ENCODE measurements at regions not wholly inside any gene's neighbourhood (a gene's known extent, or its start where the extent isn't known, plus 50 kb on each side); places are given as distances from the start of the nearest gene placed in this dataset.
A peak's percentile ranks its signal among the peaks of the same experiment; 100 is the strongest.
"Not testable (repeated sequence)": the region's sequence is repeated elsewhere in the genome, so short reads cannot be mapped to it uniquely, and the experiment has no call there.

GRCh38 chr13:64697226-64697625 is 2532.9 kb downstream of the PCDH9 start:
- Histone ChIP-seq H3K27ac (ENCODE audit: low read depth, low read length) (no peak overlapping the region), H3K79me2 (ENCODE audit: control insufficient read depth, insufficient read depth, low read length, unreplicated experiment) (no peaks in the 10 kb centered on the region)

DNA sequence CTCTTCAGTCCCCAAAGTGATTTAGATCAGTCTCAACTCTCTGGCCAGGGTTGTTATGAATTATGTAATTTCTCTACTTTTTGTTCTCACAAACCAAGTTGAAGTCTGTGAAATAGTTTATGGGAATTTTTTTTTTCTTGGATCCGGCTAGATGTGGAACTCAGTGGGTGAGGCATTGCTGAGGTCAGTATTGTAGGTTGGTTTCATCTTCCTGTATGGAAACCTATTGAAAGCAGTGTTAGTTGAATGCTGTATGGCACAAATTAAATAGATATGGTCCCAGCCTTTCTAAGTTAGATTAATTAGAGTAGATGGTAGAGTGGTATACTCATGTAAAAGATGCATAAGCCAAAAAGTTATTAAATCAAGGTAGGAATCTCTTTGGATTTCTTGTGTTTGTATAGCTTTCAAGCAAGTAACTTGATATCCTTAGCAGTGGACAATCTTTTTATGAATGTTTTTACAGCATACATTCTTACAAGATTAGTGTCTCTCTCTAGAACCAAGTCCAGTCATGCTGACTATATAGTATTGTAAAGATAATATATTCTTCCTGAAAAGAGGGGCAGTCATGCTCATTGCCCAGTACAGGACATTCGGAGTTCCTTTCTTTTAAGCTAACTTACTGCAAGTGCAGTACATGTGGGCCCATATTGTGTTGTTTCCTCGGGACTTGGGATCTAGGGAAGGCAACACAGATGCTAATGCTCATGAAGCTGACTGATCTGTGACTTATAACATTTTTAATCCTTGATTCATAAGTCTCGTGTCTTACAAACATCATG is 2541.1 kb downstream of the PCDH9 start:
- H3K36me3 ChIP-seq (ENCODE audit: insufficient read depth, low read length): no peaks in the 10 kb centered on the region
- H3K27ac ChIP-seq (ENCODE audit: low read depth, low read length): no peak overlapping the region
- H3K4me1 ChIP-seq (ENCODE audit: control insufficient read depth, insufficient read depth, low read length, unreplicated experiment): peaks cover 9% of the 10 kb centered on the region
- no peak overlapping the region for H3K4me3 ChIP-seq (ENCODE audit: low read depth, low read length)
- H3K27me3 ChIP-seq (ENCODE audit: insufficient read depth, low read length): no peaks in the 10 kb centered on the region
- no peak overlapping the region for H2AFZ ChIP-seq (ENCODE audit: low read length, unreplicated experiment)
- H3K79me2 ChIP-seq (ENCODE audit: control insufficient read depth, insufficient read depth, low read length, unreplicated experiment): no peaks in the 10 kb centered on the region

More at GRCh38 chr13:64697226-64697625, 2532.9 kb downstream of the PCDH9 start:
- Histone ChIP-seq H2AFZ (ENCODE audit: low read length, unreplicated experiment) (no peak overlapping the region), H3K4me1 (ENCODE audit: control insufficient read depth, insufficient read depth, low read length, unreplicated experiment) (no peaks in the 10 kb centered on the region), H3K4me3 (ENCODE audit: low read depth, low read length) (no peak overlapping the region), H3K27me3 (ENCODE audit: insufficient read depth, low read length) (no peaks in the 10 kb centered on the region), H3K36me3 (ENCODE audit: insufficient read depth, low read length) (no peaks in the 10 kb centered on the region)

GRCh38 chr13:64686536-64686935 is 2543.6 kb downstream of the PCDH9 start:
- H3K4me1 ChIP-seq (ENCODE audit: control insufficient read depth, insufficient read depth, low read length, unreplicated experiment); H3K79me2 ChIP-seq (ENCODE audit: control insufficient read depth, insufficient read depth, low read length, unreplicated experiment); H3K27ac ChIP-seq (ENCODE audit: low read depth, low read length); H3K36me3 ChIP-seq (ENCODE audit: insufficient read depth, low read length); H2AFZ ChIP-seq (ENCODE audit: low read length, unreplicated experiment); H3K4me3 ChIP-seq (ENCODE audit: low read depth, low read length); H3K27me3 ChIP-seq (ENCODE audit: insufficient read depth, low read length): not testable (repeated sequence)

- Histone ChIP-seq H2AFZ (ENCODE audit: low read length, unreplicated experiment) (no peak overlapping the region), H3K4me3 (ENCODE audit: low read depth, low read length) (no peak overlapping the region), H3K36me3 (ENCODE audit: insufficient read depth, low read length) (no peaks in the 10 kb centered on the region), H3K4me1 (ENCODE audit: control insufficient read depth, insufficient read depth, low read length, unreplicated experiment) (peaks cover 9% of the 10 kb centered on the region), H3K27ac (ENCODE audit: low read depth, low read length) (no peak overlapping the region), H3K27me3 (ENCODE audit: insufficient read depth, low read length) (no peaks in the 10 kb centered on the region), H3K79me2 (ENCODE audit: control insufficient read depth, insufficient read depth, low read length, unreplicated experiment) (no peaks in the 10 kb centered on the region)
Measured at GRCh38 chr13:64684685-64685431, 2545.3 kb downstream of the PCDH9 start.

DNA sequence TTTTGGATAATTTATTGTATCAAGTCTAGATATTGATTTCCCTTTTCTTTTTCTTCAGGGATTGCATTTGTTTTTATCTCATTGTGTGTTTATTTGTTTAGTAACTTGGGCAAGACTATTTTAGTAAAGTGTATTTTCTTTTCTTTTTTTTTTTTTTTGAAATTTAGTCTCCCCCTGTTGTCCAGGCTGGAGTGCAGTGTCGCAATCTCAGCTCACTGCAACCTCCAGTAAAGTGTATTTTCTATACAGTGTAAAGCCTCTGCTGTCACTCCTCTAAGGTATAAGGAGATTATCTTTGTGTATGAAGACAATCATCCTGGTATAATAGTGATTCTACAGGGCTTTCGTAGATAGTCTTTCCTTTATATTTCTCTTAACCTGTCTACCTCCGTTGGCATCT is 2546.0 kb downstream of the PCDH9 start:
- H3K79me2 ChIP-seq (ENCODE audit: control insufficient read depth, insufficient read depth, low read length, unreplicated experiment): no peaks in the 10 kb centered on the region
- H3K27me3 ChIP-seq (ENCODE audit: insufficient read depth, low read length): no peaks in the 10 kb centered on the region
- no peak overlapping the region for H3K4me3 ChIP-seq (ENCODE audit: low read depth, low read length)
- no peaks in the 10 kb centered on the region for H3K36me3 ChIP-seq (ENCODE audit: insufficient read depth, low read length)
- H2AFZ ChIP-seq (ENCODE audit: low read length, unreplicated experiment): no peak overlapping the region
- H3K4me1 ChIP-seq (ENCODE audit: control insufficient read depth, insufficient read depth, low read length, unreplicated experiment): peaks cover 4% of the 10 kb centered on the region
- H3K27ac ChIP-seq (ENCODE audit: low read depth, low read length): no peak overlapping the region

DNA sequence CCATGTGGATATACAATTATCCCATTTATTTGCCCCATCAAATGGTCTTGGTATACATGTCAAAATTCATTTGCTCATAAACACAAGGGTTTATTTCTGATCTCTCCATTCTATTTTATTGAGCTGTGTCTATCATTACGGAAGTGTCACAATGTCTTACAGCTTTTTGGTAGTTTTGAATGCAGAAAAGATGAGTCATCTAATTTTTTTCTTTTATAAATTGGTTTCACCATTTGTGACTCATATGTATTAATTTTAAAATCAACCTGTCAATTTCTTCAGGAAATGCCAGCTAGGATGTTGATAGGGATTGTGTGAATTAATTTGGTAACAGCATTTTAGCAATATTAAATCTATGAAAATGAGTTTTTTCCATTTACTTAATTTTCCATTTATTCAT is 2549.4 kb downstream of the PCDH9 start:
- Histone ChIP-seq H2AFZ (ENCODE audit: low read length, unreplicated experiment) (no peak overlapping the region), H3K4me3 (ENCODE audit: low read depth, low read length) (no peak overlapping the region), H3K27me3 (ENCODE audit: insufficient read depth, low read length) (no peaks in the 10 kb centered on the region), H3K79me2 (ENCODE audit: control insufficient read depth, insufficient read depth, low read length, unreplicated experiment) (no peaks in the 10 kb centered on the region), H3K4me1 (ENCODE audit: control insufficient read depth, insufficient read depth, low read length, unreplicated experiment) (peaks cover 3% of the 10 kb centered on the region), H3K36me3 (ENCODE audit: insufficient read depth, low read length) (no peaks in the 10 kb centered on the region), H3K27ac (ENCODE audit: low read depth, low read length) (no peak overlapping the region)

GRCh38 chr13:64675255-64675892 is 2554.8 kb downstream of the PCDH9 start:
- Histone ChIP-seq H3K4me3 (ENCODE audit: low read depth, low read length) (0 out of 2 replicates have a peak overlapping the region, but pooled peaks have one; percentile 51), H3K36me3 (ENCODE audit: insufficient read depth, low read length) (no peaks in the 10 kb centered on the region), H2AFZ (ENCODE audit: low read length, unreplicated experiment) (no peak overlapping the region), H3K27ac (ENCODE audit: low read depth, low read length) (peak overlapping the region; percentile 33; the same call in 1 of the 2 replicates), H3K4me1 (ENCODE audit: control insufficient read depth, insufficient read depth, low read length, unreplicated experiment) (peaks cover 10% of the 10 kb centered on the region), H3K79me2 (ENCODE audit: control insufficient read depth, insufficient read depth, low read length, unreplicated experiment) (no peaks in the 10 kb centered on the region), H3K27me3 (ENCODE audit: insufficient read depth, low read length) (no peaks in the 10 kb centered on the region)

DNA sequence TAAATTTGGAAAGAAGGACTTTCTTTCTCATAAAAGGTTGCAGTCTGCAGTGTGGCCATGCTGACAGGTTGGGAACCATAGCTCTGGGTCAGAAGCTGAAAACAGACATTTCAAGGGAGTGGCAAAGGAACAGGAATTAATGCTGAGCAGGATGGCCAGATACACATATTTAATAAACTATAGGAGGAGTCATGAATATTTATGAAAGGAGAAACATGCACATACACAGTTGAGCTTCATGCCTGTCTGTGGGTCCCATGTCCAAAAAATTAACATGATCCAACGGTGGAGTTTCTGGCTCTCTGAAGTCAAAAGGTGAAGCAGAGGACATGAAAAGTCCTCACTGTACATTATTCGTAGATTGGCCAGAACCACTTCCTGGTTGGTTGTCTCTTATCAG is 2556.0 kb downstream of the PCDH9 start:
- no peak overlapping the region for H3K27ac ChIP-seq (ENCODE audit: low read depth, low read length)
- H3K79me2 ChIP-seq (ENCODE audit: control insufficient read depth, insufficient read depth, low read length, unreplicated experiment): no peaks in the 10 kb centered on the region
- H3K27me3 ChIP-seq (ENCODE audit: insufficient read depth, low read length): no peaks in the 10 kb centered on the region
- H3K4me1 ChIP-seq (ENCODE audit: control insufficient read depth, insufficient read depth, low read length, unreplicated experiment): peaks cover 10% of the 10 kb centered on the region
- peak overlapping the region; percentile 66 for H2AFZ ChIP-seq (ENCODE audit: low read length, unreplicated experiment)
- H3K4me3 ChIP-seq (ENCODE audit: low read depth, low read length): no peak overlapping the region
- H3K36me3 ChIP-seq (ENCODE audit: insufficient read depth, low read length): no peaks in the 10 kb centered on the region

DNA sequence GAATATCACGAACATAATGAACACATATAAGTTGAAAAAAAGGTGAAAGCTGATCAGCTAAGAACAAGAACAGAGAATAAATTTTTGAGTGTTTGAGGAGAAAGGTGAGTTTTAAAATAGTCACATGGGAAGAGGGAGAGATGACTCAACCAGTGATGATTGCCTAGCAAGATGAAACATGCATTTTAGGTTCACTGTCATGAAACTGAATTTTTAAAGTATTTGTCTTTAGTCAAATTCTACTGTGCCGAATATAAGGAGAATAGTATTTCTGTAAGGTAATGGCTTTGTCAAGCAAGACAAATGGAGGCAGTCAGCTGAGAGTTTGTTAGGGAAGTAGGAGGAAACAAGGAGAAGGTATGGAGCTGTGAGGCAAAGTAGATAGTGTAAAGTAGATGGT is 2557.4 kb downstream of the PCDH9 start:
- H3K4me3 ChIP-seq (ENCODE audit: low read depth, low read length): no peak overlapping the region
- no peak overlapping the region for H3K27ac ChIP-seq (ENCODE audit: low read depth, low read length)
- peaks cover 10% of the 10 kb centered on the region for H3K4me1 ChIP-seq (ENCODE audit: control insufficient read depth, insufficient read depth, low read length, unreplicated experiment)
- no peaks in the 10 kb centered on the region for H3K27me3 ChIP-seq (ENCODE audit: insufficient read depth, low read length)
- no peak overlapping the region for H2AFZ ChIP-seq (ENCODE audit: low read length, unreplicated experiment)
- no peaks in the 10 kb centered on the region for H3K79me2 ChIP-seq (ENCODE audit: control insufficient read depth, insufficient read depth, low read length, unreplicated experiment)
- H3K36me3 ChIP-seq (ENCODE audit: insufficient read depth, low read length): no peaks in the 10 kb centered on the region

- H3K4me3 ChIP-seq (ENCODE audit: low read depth, low read length): no peak overlapping the region
- H3K4me1 ChIP-seq (ENCODE audit: control insufficient read depth, insufficient read depth, low read length, unreplicated experiment): no peaks in the 10 kb centered on the region
- H3K27me3 ChIP-seq (ENCODE audit: insufficient read depth, low read length): no peaks in the 10 kb centered on the region
- H3K36me3 ChIP-seq (ENCODE audit: insufficient read depth, low read length): no peaks in the 10 kb centered on the region
- H2AFZ ChIP-seq (ENCODE audit: low read length, unreplicated experiment): no peak overlapping the region
- H3K79me2 ChIP-seq (ENCODE audit: control insufficient read depth, insufficient read depth, low read length, unreplicated experiment): no peaks in the 10 kb centered on the region
- H3K27ac ChIP-seq (ENCODE audit: low read depth, low read length): no peak overlapping the region
Measured at GRCh38 chr13:64662887-64663593, 2567.1 kb downstream of the PCDH9 start.

All from ACC112 (cell line).